ENCODE measurements at regions not wholly inside any gene's neighbourhood (a gene's known extent, or its start where the extent isn't known, plus 50 kb on each side); places are given as distances from the start of the nearest gene placed in this dataset.

- no peak for TF ChIP-seq CTCF (IDR thresholded peaks at IDR 0.05; ENCODE audit: control extremely low read depth in 1 of 3, insufficient read depth in 1 of 3, low read depth in 1 of 3, low read length in 3 of 3)
- TF ChIP-seq POU5F1 (IDR thresholded peaks at IDR 0.05; ENCODE audit: low read depth, low read length), result no peak
- no peak for TF ChIP-seq TBP (IDR thresholded peaks at IDR 0.05; ENCODE audit: low read depth, low read length)
- no peak for TF ChIP-seq BACH1 (IDR thresholded peaks at IDR 0.05; ENCODE audit: low read length)
- TF ChIP-seq, protein P1, sequence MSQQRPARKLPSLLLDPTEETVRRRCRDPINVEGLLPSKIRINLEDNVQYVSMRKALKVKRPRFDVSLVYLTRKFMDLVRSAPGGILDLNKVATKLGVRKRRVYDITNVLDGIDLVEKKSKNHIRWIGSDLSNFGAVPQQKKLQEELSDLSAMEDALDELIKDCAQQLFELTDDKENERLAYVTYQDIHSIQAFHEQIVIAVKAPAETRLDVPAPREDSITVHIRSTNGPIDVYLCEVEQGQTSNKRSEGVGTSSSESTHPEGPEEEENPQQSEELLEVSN (IDR thresholded peaks at IDR 0.05), result no peak
Measured at GRCh38 chr5:52013523-52013922, 630.3 kb downstream of the ISL1 start (continued).
